HepG2 (cell line): ENCODE measurements at regions not wholly inside any gene's neighbourhood (a gene's known extent, or its start where the extent isn't known, plus 50 kb on each side); places are given as distances from the start of the nearest gene placed in this dataset.
A peak's percentile ranks its signal among the peaks of the same experiment; 100 is the strongest.

Experiments
- ATAC-seq: fragments of 200-7000 bp; cut with Tn5 transposase; 3 replicates; pipeline ENCODE4 v1.9.1; 2020; ENCODE audit warnings: mild to moderate bottlenecking, moderate library complexity
- BruUV-seq: library from RNA; stranded (reverse); fragments of 400-500 nt; replicated peaks from 2 replicates; lab custom pipeline; 2021; lab: Mats Ljungman, UMichigan
- CTCF ChIA-PET: fragments of 300-600 bp; formaldehyde crosslinking; extraction: SDS; loops from one replicate; lab custom pipeline; 2021; ENCODE audit warnings: low total read pairs, inconsistent platforms, low intra/inter-chr PET ratio; lab: Yijun Ruan, JAX
- POLR2A ChIA-PET: fragments of 350-600 bp; sonication (Branson Sonifier 250); formaldehyde crosslinking; loops from one replicate; lab custom pipeline; 2020; ENCODE audit warnings: antibody characterized with exemption, inconsistent platforms; lab: Yijun Ruan, JAX
- DNase-seq: peaks from one replicate; pipeline ENCODE4 v3.0.0-alpha.2; 2015; ENCODE audit warnings: low spot score
- FAIRE-seq: peaks from 3 replicates; lab custom pipeline; 2011; peaks lifted over from hg19 to GRCh38; lab: Jason Lieb, UNC
- H2AFZ ChIP-seq: one replicate; pipeline ENCODE4 v1.6.1; 2011; ENCODE audit warnings: low read length, inconsistent platforms
- H3K27ac ChIP-seq: fragments of 300-600 bp; 3 replicates; pipeline ENCODE4 v1.8.0; 2011; ENCODE audit warnings: mixed run types, mild to moderate bottlenecking, mixed read lengths, low read length, inconsistent platforms; ENCODE audit not compliant: insufficient read depth; ENCODE audit errors: extremely low read length
- H3K27me3 ChIP-seq, 2 experiments: fragments of 200-600 bp in 1 of 2; 2 replicates in 1 of 2; 3 replicates in 1 of 2; pipeline versions ENCODE4 v1.6.0 to v1.8.0; 2011; ENCODE audit warnings: low read length in 2 of 2, mild to moderate bottlenecking in 2 of 2, moderate library complexity in 2 of 2, inconsistent platforms in 1 of 2; ENCODE audit not compliant: insufficient read depth in 2 of 2, control insufficient read depth in 1 of 2
- H3K36me3 ChIP-seq, 2 experiments: fragments of 200-600 bp in 1 of 2; replicated peaks in 1 of 2; 2 replicates in 1 of 2; 3 replicates in 1 of 2; pipeline versions ENCODE4 v1.5.1 to v1.8.0; 2011; ENCODE audit warnings: low read length in 2 of 2, inconsistent platforms in 1 of 2; ENCODE audit not compliant: insufficient read depth in 2 of 2, control insufficient read depth in 1 of 2
- H3K4me1 ChIP-seq: 2 replicates; pipeline ENCODE4 v1.5.1; 2012; ENCODE audit warnings: low read length, inconsistent platforms; ENCODE audit not compliant: insufficient read depth
- H3K4me2 ChIP-seq: 2 replicates; pipeline ENCODE4 v1.6.0; 2011; ENCODE audit warnings: low read depth, low read length, inconsistent platforms
- H3K4me3 ChIP-seq, 3 experiments: fragments of 200-600 bp in 1 of 3; sonication (generic), shearing (Covaris generic) in 1 of 3; replicated peaks in 1 of 3; 2 replicates each; pipeline ENCODE4 v1.5.1; 2011 to 2016; ENCODE audit warnings: low read length in 3 of 3, inconsistent platforms in 2 of 3, low read depth in 2 of 3, mild to moderate bottlenecking in 2 of 3, control low read depth in 1 of 3, mixed read lengths in 1 of 3; ENCODE audit not compliant: insufficient read depth in 1 of 3
- H3K79me2 ChIP-seq: one replicate; pipeline ENCODE4 v1.6.1; 2011; ENCODE audit warnings: low read length, inconsistent platforms; ENCODE audit not compliant: insufficient read depth
- H3K9ac ChIP-seq: 2 replicates; pipeline ENCODE4 v1.6.0; 2011; ENCODE audit warnings: mild to moderate bottlenecking, low read depth, low read length, inconsistent platforms; ENCODE audit not compliant: insufficient read depth
- H3K9me3 ChIP-seq: 2 replicates; pipeline ENCODE4 v1.5.1; 2012; ENCODE audit warnings: mild to moderate bottlenecking, low read length
- H4K20me1 ChIP-seq: 2 replicates; pipeline ENCODE4 v1.6.0; 2011; ENCODE audit warnings: inconsistent platforms, mild to moderate bottlenecking, low read length, moderate library complexity; ENCODE audit not compliant: insufficient read depth
- ARHGAP35 ChIP-seq: sonication (generic); formaldehyde crosslinking; IDR thresholded peaks from 2 replicates; pipeline ENCODE4 v1.9.0; 2022; ENCODE audit warnings: mild to moderate bottlenecking, inconsistent platforms, moderate library complexity, missing genetic modification reagents, borderline replicate concordance
- ARID3A ChIP-seq: IDR thresholded peaks from 2 replicates; pipeline ENCODE4 v1.6.1; 2012; ENCODE audit warnings: low read depth, low read length, improper control_type of control experiment
- ATF7 ChIP-seq, 2 experiments: fragments of 450-650 bp in 1 of 2; sonication (generic) in 1 of 2; formaldehyde crosslinking in 1 of 2; IDR thresholded peaks; 2 replicates each; pipeline versions ENCODE4 v1.4.0 to v1.6.1; 2016 to 2020; ENCODE audit warnings: antibody characterized with exemption in 1 of 2, mild to moderate bottlenecking in 1 of 2, missing genetic modification reagents in 1 of 2
- CREB1 ChIP-seq, 2 experiments: fragments of 450-650 bp in 1 of 2; IDR thresholded peaks; 2 replicates each; pipeline ENCODE4 v1.6.1; 2016 to 2017; ENCODE audit warnings: control low read depth in 1 of 2, mild to moderate bottlenecking in 1 of 2, missing compliant biosample characterization in 1 of 2, missing genetic modification characterization in 1 of 2
- KAT8 ChIP-seq: IDR thresholded peaks from 2 replicates; pipeline ENCODE4 v1.6.1; 2016; ENCODE audit warnings: missing genetic modification reagents, missing compliant biosample characterization
- KDM2A ChIP-seq: sonication (generic); formaldehyde crosslinking; IDR thresholded peaks from 2 replicates; pipeline ENCODE4 v1.4.0; 2020; ENCODE audit warnings: low read depth, missing genetic modification reagents, borderline replicate concordance
- MAZ ChIP-seq, 2 experiments: sonication (generic) in 1 of 2; formaldehyde crosslinking in 1 of 2; IDR thresholded peaks; 2 replicates each; pipeline versions ENCODE4 v1.5.0 to v1.6.1; 2012 to 2020; ENCODE audit warnings: low read depth in 2 of 2, mild to moderate bottlenecking in 2 of 2, borderline replicate concordance in 1 of 2, improper control_type of control experiment in 1 of 2, low read length in 1 of 2, missing genetic modification reagents in 1 of 2, moderate library complexity in 1 of 2
- RXRA ChIP-seq: sonication (generic); formaldehyde crosslinking; IDR thresholded peaks from 2 replicates; pipeline ENCODE4 v1.5.1; 2020; ENCODE audit warnings: missing genetic modification reagents
- SMAD1 ChIP-seq: sonication (generic); formaldehyde crosslinking; IDR thresholded peaks from 2 replicates; pipeline ENCODE4 v1.4.0; 2020; ENCODE audit warnings: missing genetic modification reagents, low read depth, mild to moderate bottlenecking, borderline replicate concordance
- TARDBP ChIP-seq: sonication (generic); formaldehyde crosslinking; IDR thresholded peaks from 2 replicates; pipeline ENCODE4 v1.8.0; 2022; ENCODE audit warnings: mild to moderate bottlenecking, missing genetic modification reagents
- TP53 ChIP-seq: sonication (generic); formaldehyde crosslinking; conservative IDR thresholded peaks from 2 replicates; pipeline ENCODE4 v1.4.0; 2020; ENCODE audit warnings: missing genetic modification reagents
- XBP1 ChIP-seq: sonication (generic); formaldehyde crosslinking; IDR thresholded peaks from 2 replicates; pipeline ENCODE4 v1.5.0; 2020; ENCODE audit warnings: missing genetic modification reagents
- ZIK1 ChIP-seq: sonication (generic); formaldehyde crosslinking; IDR thresholded peaks from 2 replicates; pipeline ENCODE4 v1.5.0; 2020; ENCODE audit warnings: mild to moderate bottlenecking, low read depth, missing genetic modification reagents, borderline replicate concordance
- ZNF251 ChIP-seq: sonication (generic); formaldehyde crosslinking; IDR thresholded peaks from 2 replicates; pipeline ENCODE4 v1.9.0; 2021; ENCODE audit warnings: mild to moderate bottlenecking, missing genetic modification reagents
- ZNF878 ChIP-seq: sonication (generic); formaldehyde crosslinking; IDR thresholded peaks from 2 replicates; pipeline ENCODE4 v1.8.1; 2023; ENCODE audit warnings: mild to moderate bottlenecking, missing genetic modification reagents, moderate library complexity
- ZSCAN22 ChIP-seq: sonication (generic); formaldehyde crosslinking; IDR thresholded peaks from 2 replicates; pipeline ENCODE4 v1.4.0; 2020; ENCODE audit warnings: mild to moderate bottlenecking, missing genetic modification reagents
- ZSCAN29 ChIP-seq: sonication (generic); formaldehyde crosslinking; conservative IDR thresholded peaks from 2 replicates; pipeline ENCODE4 v1.4.0; 2020; ENCODE audit warnings: mild to moderate bottlenecking, missing genetic modification reagents
- WGBS: methylation state at CpG from one replicate; pipeline ENCODE4 v1.1.6; 2017; ENCODE audit warnings: low lambda C conversion rate; 5-methylcytosine and 5-hydroxymethylcytosine counted together
- in situ Hi-C: cut with HindIII; loops from 2 replicates; pipeline ENCODE4 v1.10.0; 2017; ENCODE audit warnings: low pct_unique_long_range_greater_than_20kb; ENCODE audit not compliant: extremely low pct_ligation_motif_present
- intact Hi-C: fragments of 100-400 bp; cut with micrococcal nuclease; formaldehyde crosslinking; loops from one replicate; pipeline ENCODE4 v1.10.0; 2022; ENCODE audit not compliant: unreplicated experiment

DNA sequence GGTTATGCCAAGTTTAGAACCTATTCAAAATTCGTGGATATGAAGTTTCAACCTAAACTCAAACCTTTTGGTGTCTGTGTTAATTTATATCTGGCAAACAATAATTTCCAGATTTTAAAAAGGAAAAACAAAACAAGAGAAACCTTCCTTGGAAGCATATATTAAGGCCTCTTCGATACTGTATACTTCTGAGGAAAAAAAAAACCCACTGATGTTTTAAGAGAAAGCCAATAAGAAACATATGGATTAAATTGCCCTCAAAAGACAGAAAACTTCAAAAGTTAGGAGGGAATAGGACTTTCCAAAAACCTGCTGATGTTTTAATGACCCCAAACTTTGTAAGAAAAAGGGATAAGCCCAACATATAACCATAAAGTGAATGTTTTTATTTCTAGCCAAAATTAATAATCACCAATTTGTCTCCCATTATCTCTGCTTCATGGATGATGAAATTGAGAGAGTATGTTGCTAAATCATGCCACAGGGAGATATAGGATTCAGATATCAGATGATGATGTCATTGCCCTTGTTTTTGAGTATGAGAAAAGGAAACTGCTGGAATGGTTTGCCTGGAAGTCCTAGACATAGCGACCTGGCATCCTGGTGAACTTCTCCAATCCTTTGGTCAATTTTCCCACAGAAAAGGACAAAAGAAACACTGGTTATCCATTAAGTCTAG lies 423.9 kb downstream of the DMRT2 start:
- H3K27ac ChIP-seq = no peak overlapping the region
- no peaks in the 10 kb centered on the region for H3K4me1 ChIP-seq
- in situ Hi-C loops = loop anchor here (25.0 kb wide), 1 partner anchor 363 kb away; no protein-coding TSS in a partner anchor
- no peak for ATAC-seq
- intact Hi-C loops = no loop called here
- no peaks in the 10 kb centered on the region for H3K27me3 ChIP-seq
- no peak for DNase-seq
- ChIA-PET POLR2A (no interaction called here), CTCF (no interaction called here)
- no peak overlapping the region for H3K9ac ChIP-seq
- no peaks in the 10 kb centered on the region for H3K79me2 ChIP-seq
- WGBS = 0% methylated on average over 3 of the region's 3 CpGs
- no peak for FAIRE-seq
- H2AFZ ChIP-seq = no peak overlapping the region
- no peaks in the 10 kb centered on the region for H4K20me1 ChIP-seq
- no peak overlapping the region for H3K4me2 ChIP-seq
- BruUV-seq = no TSS peak
- H3K9me3 ChIP-seq = no peaks in the 10 kb centered on the region
- H3K4me3 ChIP-seq = no peak overlapping the region
- TF ChIP-seq ATF7 (IDR thresholded peaks at IDR 0.05) = peak; percentile 85
- TF ChIP-seq ATF7 (CRISPR knock-in tag; IDR thresholded peaks at IDR 0.05) = no peak
- no peak for TF ChIP-seq SMAD1 (CRISPR knock-in tag)
- TF ChIP-seq CREB1 (IDR thresholded peaks at IDR 0.05) = 0 out of 2 replicates have a peak, but pooled peaks have one; percentile 5
- TF ChIP-seq CREB1 (CRISPR knock-in tag; IDR thresholded peaks at IDR 0.05) = no peak
- H3K36me3 ChIP-seq = no peaks in the 10 kb centered on the region

GRCh38 chr9:1474671-1475070 lies 424.5 kb downstream of the DMRT2 start:
- no peak overlapping the region for H3K4me2 ChIP-seq
- FAIRE-seq = no peak
- H2AFZ ChIP-seq = no peak overlapping the region
- no peak for DNase-seq
- BruUV-seq = no TSS peak
- CTCF ChIA-PET = no interaction called here
- no peaks in the 10 kb centered on the region for H3K4me1 ChIP-seq
- H3K79me2 ChIP-seq = no peaks in the 10 kb centered on the region
- POLR2A ChIA-PET = no interaction called here
- H4K20me1 ChIP-seq = no peaks in the 10 kb centered on the region
- no peak overlapping the region for H3K9ac ChIP-seq
- intact Hi-C loops = no loop called here
- no peak overlapping the region for H3K27ac ChIP-seq
- H3K4me3 ChIP-seq = no peak overlapping the region
- 0% methylated on average over 1 of the region's 1 CpG for WGBS
- no peaks in the 10 kb centered on the region for H3K36me3 ChIP-seq
- in situ Hi-C loops = loop anchor here (25.0 kb wide), 1 partner anchor 363 kb away; no protein-coding TSS in a partner anchor
- no peaks in the 10 kb centered on the region for H3K9me3 ChIP-seq
- H3K27me3 ChIP-seq = no peaks in the 10 kb centered on the region
- ATAC-seq = no peak
- no peak for TF ChIP-seq ZSCAN22 (CRISPR knock-in tag)
- TF ChIP-seq KAT8 (CRISPR knock-in tag) = no peak
- TF ChIP-seq MAZ (IDR thresholded peaks at IDR 0.05; ENCODE audit: borderline replicate concordance, low read depth, low read length) = no peak
- TF ChIP-seq MAZ (CRISPR knock-in tag; IDR thresholded peaks at IDR 0.05; ENCODE audit: low read depth) = no peak
- no peak for TF ChIP-seq ZNF878 (CRISPR knock-in tag)
- TF ChIP-seq XBP1 = no peak
- TF ChIP-seq TP53 (CRISPR knock-in tag) = no peak
- no peak for TF ChIP-seq TARDBP (CRISPR knock-in tag)
- no peak for TF ChIP-seq ZSCAN29
- no peak for TF ChIP-seq RXRA (CRISPR knock-in tag)
- TF ChIP-seq KDM2A (CRISPR knock-in tag) = no peak
- TF ChIP-seq ZNF251 (CRISPR knock-in tag) = no peak
- TF ChIP-seq ARHGAP35 (CRISPR knock-in tag) = no peak
- no peak for TF ChIP-seq ZIK1 (CRISPR knock-in tag)
- no peak for TF ChIP-seq ARID3A
